Transverse colon (tissue), 4 donors: ENCODE measurements at regions not wholly inside any gene's neighbourhood (a gene's known extent, or its start where the extent isn't known, plus 50 kb on each side); places are given as distances from the start of the nearest gene placed in this dataset.

ENCODE experiments used
- DNase-seq: peaks from one replicate; pipeline ENCODE4 v3.0.0-alpha.2; 2019
- H3K27ac ChIP-seq, 4 donors: fragments of 200-600 bp; sonication (generic); 2 replicates each; pipeline ENCODE4 v1.5.1; 2016 to 2018; ENCODE audit warnings: inconsistent platforms in 4 of 4
- H3K27me3 ChIP-seq: fragments of 200-600 bp; sonication (generic); 2 replicates; pipeline ENCODE4 v1.5.1; 2017; ENCODE audit warnings: inconsistent platforms
- H3K36me3 ChIP-seq, 4 donors: fragments of 200-600 bp; sonication (generic); 2 replicates each; pipeline ENCODE4 v1.5.1; 2017 to 2019; ENCODE audit warnings: inconsistent platforms in 4 of 4
- H3K4me1 ChIP-seq, 4 donors: fragments of 200-600 bp; sonication (generic); 2 replicates each; pipeline ENCODE4 v1.5.1; 2017 to 2020; ENCODE audit warnings: inconsistent platforms in 4 of 4
- H3K4me3 ChIP-seq, 4 donors: fragments of 200-600 bp; sonication (generic); 1 replicate in 1 of 4; 2 replicates in 3 of 4; pipeline versions ENCODE4 v1.5.1 to v1.6.1; 2017 to 2019; ENCODE audit warnings: inconsistent platforms in 4 of 4
- H3K9me3 ChIP-seq, 2 donors: fragments of 200-600 bp; sonication (generic); 2 replicates each; pipeline ENCODE4 v1.5.1; 2017 to 2019; ENCODE audit warnings: inconsistent platforms in 2 of 2
- EP300 ChIP-seq: sonication (generic); formaldehyde crosslinking; IDR thresholded peaks from one replicate; pipeline ENCODE4 v1.6.1; 2017; ENCODE audit warnings: antibody characterized with exemption, low read depth
- POLR2A ChIP-seq: fragments of 450-650 bp; IDR thresholded peaks from one replicate; pipeline ENCODE4 v1.6.1; 2016; ENCODE audit warnings: antibody characterized with exemption, mild to moderate bottlenecking, moderate library complexity
- POLR2AphosphoS5 ChIP-seq, 3 donors: sonication (generic); formaldehyde crosslinking; IDR thresholded peaks; one replicate each; pipeline ENCODE4 v1.6.1; 2016; ENCODE audit warnings: antibody characterized with exemption in 3 of 3
- WGBS, 2 donors: methylation state at CpG; one replicate each; pipeline ENCODE4 v1.1.5; 2018; ENCODE audit warnings: low coverage in 1 of 2; 5-methylcytosine and 5-hydroxymethylcytosine counted together
- in situ Hi-C, 4 donors: fragments of 200-750 bp; cut with MboI; loops; one replicate each; pipeline versions ENCODE4 v1.15.0 to v1.15.1; 2017; ENCODE audit warnings: low sequenced_read_pairs in 3 of 4, low pct_ligation_motif_present in 1 of 4, low pct_unique_long_range_greater_than_20kb in 1 of 4
- intact Hi-C: fragments of 100-400 bp; cut with DNase I; formaldehyde crosslinking; loops from one replicate; pipeline ENCODE4 v1.15.1; 2023; ENCODE audit warnings: low total_unique reads
- TF ChIP-seq, protein P1 (sequence below), 5 experiments: fragments of 200-600 bp in 3 of 5; fragments of 450-650 bp in 2 of 5; sonication (generic) in 3 of 5; IDR thresholded peaks; 1 replicate in 2 of 5; 2 replicates in 3 of 5; pipeline ENCODE4 v1.5.1; 2016 to 2017; ENCODE audit warnings: antibody characterized with exemption in 5 of 5, inconsistent platforms in 3 of 5, mild to moderate bottlenecking in 2 of 5, moderate library complexity in 1 of 5

- Histone ChIP-seq H3K36me3 (no peaks in the 10 kb centered on the region), H3K27ac (no peak overlapping the region), H3K27me3 (no peaks in the 10 kb centered on the region), H3K4me3 (no peak overlapping the region), H3K4me1 (no peaks in the 10 kb centered on the region), H3K9me3 (peaks cover 3 to 7% of the 10 kb centered on the region in 2 donors)
- intact Hi-C loops (no loop called here), in situ Hi-C loops (no loop called here)
- TF ChIP-seq, protein P1, sequence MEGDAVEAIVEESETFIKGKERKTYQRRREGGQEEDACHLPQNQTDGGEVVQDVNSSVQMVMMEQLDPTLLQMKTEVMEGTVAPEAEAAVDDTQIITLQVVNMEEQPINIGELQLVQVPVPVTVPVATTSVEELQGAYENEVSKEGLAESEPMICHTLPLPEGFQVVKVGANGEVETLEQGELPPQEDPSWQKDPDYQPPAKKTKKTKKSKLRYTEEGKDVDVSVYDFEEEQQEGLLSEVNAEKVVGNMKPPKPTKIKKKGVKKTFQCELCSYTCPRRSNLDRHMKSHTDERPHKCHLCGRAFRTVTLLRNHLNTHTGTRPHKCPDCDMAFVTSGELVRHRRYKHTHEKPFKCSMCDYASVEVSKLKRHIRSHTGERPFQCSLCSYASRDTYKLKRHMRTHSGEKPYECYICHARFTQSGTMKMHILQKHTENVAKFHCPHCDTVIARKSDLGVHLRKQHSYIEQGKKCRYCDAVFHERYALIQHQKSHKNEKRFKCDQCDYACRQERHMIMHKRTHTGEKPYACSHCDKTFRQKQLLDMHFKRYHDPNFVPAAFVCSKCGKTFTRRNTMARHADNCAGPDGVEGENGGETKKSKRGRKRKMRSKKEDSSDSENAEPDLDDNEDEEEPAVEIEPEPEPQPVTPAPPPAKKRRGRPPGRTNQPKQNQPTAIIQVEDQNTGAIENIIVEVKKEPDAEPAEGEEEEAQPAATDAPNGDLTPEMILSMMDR (IDR thresholded peaks at IDR 0.05) = no peak
- TF ChIP-seq EP300 (no peak), POLR2AphosphoS5 (IDR thresholded peaks at IDR 0.05) (no peak), POLR2A (no peak)
- no peak for DNase-seq
- WGBS, 2 donors = 86 to 87% methylated on average over 5 to 6 of the region's 6 CpGs
These were observed 159.6 kb upstream of the SMIM21 start for GRCh38 chr18:75587131-75587530.

GRCh38 chr18:75586130-75586889, 158.8 kb upstream of the SMIM21 start:
- H3K36me3 ChIP-seq = no peaks in the 10 kb centered on the region
- TF ChIP-seq EP300 (no peak), POLR2AphosphoS5 (IDR thresholded peaks at IDR 0.05) (no peak), POLR2A (no peak)
- TF ChIP-seq, protein P1 (IDR thresholded peaks at IDR 0.05) = no peak
- intact Hi-C loops = no loop called here
- 81 to 88% methylated on average over 8 to 9 of the region's 9 CpGs for WGBS, 2 donors
- in situ Hi-C loops = no loop called here
- no peak overlapping the region for H3K4me3 ChIP-seq
- H3K4me1 ChIP-seq = no peaks in the 10 kb centered on the region
- no peaks in the 10 kb centered on the region for H3K27me3 ChIP-seq
- no peaks in the 10 kb centered on the region for H3K9me3 ChIP-seq
- DNase-seq = no peak
- H3K27ac ChIP-seq = no peak overlapping the region

GRCh38 chr18:75582940-75583339, 155.4 kb upstream of the SMIM21 start:
- intact Hi-C loops (no loop called here), in situ Hi-C loops (no loop called here)
- WGBS, 2 donors = 79 to 85% methylated on average over 5 to 6 of the region's 6 CpGs
- Histone ChIP-seq H3K4me3 (no peak overlapping the region), H3K4me1 (no peaks in the 10 kb centered on the region), H3K27ac (no peak overlapping the region), H3K36me3 (no peaks in the 10 kb centered on the region), H3K27me3 (no peaks in the 10 kb centered on the region), H3K9me3 (no peaks in the 10 kb centered on the region)
- DNase-seq = no peak
- TF ChIP-seq POLR2AphosphoS5 (IDR thresholded peaks at IDR 0.05) (no peak), EP300 (no peak), POLR2A (no peak)
- TF ChIP-seq, protein P1 (IDR thresholded peaks at IDR 0.05) = no peak

- no peak overlapping the region for H3K27ac ChIP-seq
- H3K4me1 ChIP-seq = no peaks in the 10 kb centered on the region
- WGBS, 2 donors = 68 to 78% methylated on average over 3 of the region's 3 CpGs
- TF ChIP-seq, protein P1 (IDR thresholded peaks at IDR 0.05) = no peak
- TF ChIP-seq POLR2A (no peak), EP300 (no peak), POLR2AphosphoS5 (IDR thresholded peaks at IDR 0.05) (no peak)
- no peak overlapping the region for H3K4me3 ChIP-seq
- no peak for DNase-seq
- in situ Hi-C loops (no loop called here), intact Hi-C loops (no loop called here)
- no peaks in the 10 kb centered on the region for H3K36me3 ChIP-seq
- no peaks in the 10 kb centered on the region for H3K9me3 ChIP-seq
- H3K27me3 ChIP-seq = no peaks in the 10 kb centered on the region
These were observed 154.9 kb upstream of the SMIM21 start for GRCh38 chr18:75582406-75582821.
